HepG2 (cell line): ENCODE measurements at regions not wholly inside any gene's neighbourhood (a gene's known extent, or its start where the extent isn't known, plus 50 kb on each side); places are given as distances from the start of the nearest gene placed in this dataset.

ENCODE experiments used
- ATAC-seq: fragments of 200-7000 bp; cut with Tn5 transposase; 3 replicates; pipeline ENCODE4 v1.9.1; 2020; ENCODE audit warnings: mild to moderate bottlenecking, moderate library complexity
- BruUV-seq: library from RNA; stranded (reverse); fragments of 400-500 nt; replicated peaks from 2 replicates; lab custom pipeline; 2021; lab: Mats Ljungman, UMichigan
- CTCF ChIA-PET: fragments of 300-600 bp; formaldehyde crosslinking; extraction: SDS; loops from one replicate; lab custom pipeline; 2021; ENCODE audit warnings: low total read pairs, inconsistent platforms, low intra/inter-chr PET ratio; lab: Yijun Ruan, JAX
- POLR2A ChIA-PET: fragments of 350-600 bp; sonication (Branson Sonifier 250); formaldehyde crosslinking; loops from one replicate; lab custom pipeline; 2020; ENCODE audit warnings: antibody characterized with exemption, inconsistent platforms; lab: Yijun Ruan, JAX
- DNase-seq: peaks from one replicate; pipeline ENCODE4 v3.0.0-alpha.2; 2015; ENCODE audit warnings: low spot score
- FAIRE-seq: peaks from 3 replicates; lab custom pipeline; 2011; peaks lifted over from hg19 to GRCh38; lab: Jason Lieb, UNC
- H2AFZ ChIP-seq: one replicate; pipeline ENCODE4 v1.6.1; 2011; ENCODE audit warnings: low read length, inconsistent platforms
- H3K27ac ChIP-seq: fragments of 300-600 bp; 3 replicates; pipeline ENCODE4 v1.8.0; 2011; ENCODE audit warnings: mixed run types, mild to moderate bottlenecking, mixed read lengths, low read length, inconsistent platforms; ENCODE audit not compliant: insufficient read depth; ENCODE audit errors: extremely low read length
- H3K27me3 ChIP-seq, 2 experiments: fragments of 200-600 bp in 1 of 2; 2 replicates in 1 of 2; 3 replicates in 1 of 2; pipeline versions ENCODE4 v1.6.0 to v1.8.0; 2011; ENCODE audit warnings: low read length in 2 of 2, mild to moderate bottlenecking in 2 of 2, moderate library complexity in 2 of 2, inconsistent platforms in 1 of 2; ENCODE audit not compliant: insufficient read depth in 2 of 2, control insufficient read depth in 1 of 2
- H3K36me3 ChIP-seq, 2 experiments: fragments of 200-600 bp in 1 of 2; replicated peaks in 1 of 2; 2 replicates in 1 of 2; 3 replicates in 1 of 2; pipeline versions ENCODE4 v1.5.1 to v1.8.0; 2011; ENCODE audit warnings: low read length in 2 of 2, inconsistent platforms in 1 of 2; ENCODE audit not compliant: insufficient read depth in 2 of 2, control insufficient read depth in 1 of 2
- H3K4me1 ChIP-seq: 2 replicates; pipeline ENCODE4 v1.5.1; 2012; ENCODE audit warnings: low read length, inconsistent platforms; ENCODE audit not compliant: insufficient read depth
- H3K4me2 ChIP-seq: 2 replicates; pipeline ENCODE4 v1.6.0; 2011; ENCODE audit warnings: low read depth, low read length, inconsistent platforms
- H3K4me3 ChIP-seq, 3 experiments: fragments of 200-600 bp in 1 of 3; sonication (generic), shearing (Covaris generic) in 1 of 3; replicated peaks in 1 of 3; 2 replicates each; pipeline ENCODE4 v1.5.1; 2011 to 2016; ENCODE audit warnings: low read length in 3 of 3, inconsistent platforms in 2 of 3, low read depth in 2 of 3, mild to moderate bottlenecking in 2 of 3, control low read depth in 1 of 3, mixed read lengths in 1 of 3; ENCODE audit not compliant: insufficient read depth in 1 of 3
- H3K79me2 ChIP-seq: one replicate; pipeline ENCODE4 v1.6.1; 2011; ENCODE audit warnings: low read length, inconsistent platforms; ENCODE audit not compliant: insufficient read depth
- H3K9ac ChIP-seq: 2 replicates; pipeline ENCODE4 v1.6.0; 2011; ENCODE audit warnings: mild to moderate bottlenecking, low read depth, low read length, inconsistent platforms; ENCODE audit not compliant: insufficient read depth
- H3K9me3 ChIP-seq: 2 replicates; pipeline ENCODE4 v1.5.1; 2012; ENCODE audit warnings: mild to moderate bottlenecking, low read length
- H4K20me1 ChIP-seq: 2 replicates; pipeline ENCODE4 v1.6.0; 2011; ENCODE audit warnings: inconsistent platforms, mild to moderate bottlenecking, low read length, moderate library complexity; ENCODE audit not compliant: insufficient read depth
- MLLT10 ChIP-seq: sonication (generic); formaldehyde crosslinking; IDR thresholded peaks from 2 replicates; pipeline ENCODE4 v1.4.0; 2020; ENCODE audit warnings: missing genetic modification reagents
- NFE2 ChIP-seq: sonication (generic); formaldehyde crosslinking; IDR thresholded peaks from 2 replicates; pipeline ENCODE4 v1.4.0; 2020; ENCODE audit warnings: missing genetic modification reagents
- PAF1 ChIP-seq: IDR thresholded peaks from 2 replicates; pipeline ENCODE4 v1.6.1; 2016; ENCODE audit warnings: missing genetic modification reagents, missing compliant biosample characterization
- PPARG ChIP-seq: conservative IDR thresholded peaks from 2 replicates; pipeline ENCODE4 v1.6.1; 2016; ENCODE audit warnings: missing biosample characterization, missing genetic modification reagents
- XRCC5 ChIP-seq: fragments of 200-400 bp; formaldehyde crosslinking; optimal IDR thresholded peaks from 2 replicates; pipeline ENCODE3; 2017; ENCODE audit warnings: mild to moderate bottlenecking, low read length
- ZBTB20 ChIP-seq: sonication (generic); formaldehyde crosslinking; IDR thresholded peaks from 2 replicates; pipeline ENCODE4 v1.8.1; 2023; ENCODE audit warnings: missing genetic modification reagents, low read depth, mild to moderate bottlenecking, borderline replicate concordance
- ZNF10 ChIP-seq: sonication (generic); formaldehyde crosslinking; IDR thresholded peaks from 2 replicates; pipeline ENCODE4 v1.4.0; 2020; ENCODE audit warnings: mild to moderate bottlenecking, low read depth, missing genetic modification reagents, borderline replicate concordance
- ZNF552 ChIP-seq: sonication (generic); formaldehyde crosslinking; IDR thresholded peaks from 2 replicates; pipeline ENCODE4 v1.9.0; 2022; ENCODE audit warnings: missing genetic modification reagents, mild to moderate bottlenecking, borderline replicate concordance
- ZNF652 ChIP-seq: IDR thresholded peaks from 2 replicates; pipeline ENCODE4 v1.6.1; 2016; ENCODE audit warnings: low read depth, borderline replicate concordance
- ZNF737 ChIP-seq: sonication (generic); formaldehyde crosslinking; IDR thresholded peaks from 2 replicates; pipeline ENCODE4 v1.5.0; 2020; ENCODE audit warnings: missing genetic modification reagents, mild to moderate bottlenecking, borderline replicate concordance
- WGBS: methylation state at CpG from one replicate; pipeline ENCODE4 v1.1.6; 2017; ENCODE audit warnings: low lambda C conversion rate; 5-methylcytosine and 5-hydroxymethylcytosine counted together
- in situ Hi-C: cut with HindIII; loops from 2 replicates; pipeline ENCODE4 v1.10.0; 2017; ENCODE audit warnings: low pct_unique_long_range_greater_than_20kb; ENCODE audit not compliant: extremely low pct_ligation_motif_present
- intact Hi-C: fragments of 100-400 bp; cut with micrococcal nuclease; formaldehyde crosslinking; loops from one replicate; pipeline ENCODE4 v1.10.0; 2022; ENCODE audit not compliant: unreplicated experiment
- TF ChIP-seq, protein P1 (sequence below): sonication (generic); formaldehyde crosslinking; IDR thresholded peaks from 2 replicates; pipeline ENCODE4 v1.5.1; 2020; ENCODE audit warnings: missing genetic modification reagents, mild to moderate bottlenecking, borderline replicate concordance
- TF ChIP-seq, protein P2 (sequence below): IDR thresholded peaks from 2 replicates; pipeline ENCODE4 v1.6.1; 2016; ENCODE audit warnings: missing genetic modification reagents, missing compliant biosample characterization

DNA sequence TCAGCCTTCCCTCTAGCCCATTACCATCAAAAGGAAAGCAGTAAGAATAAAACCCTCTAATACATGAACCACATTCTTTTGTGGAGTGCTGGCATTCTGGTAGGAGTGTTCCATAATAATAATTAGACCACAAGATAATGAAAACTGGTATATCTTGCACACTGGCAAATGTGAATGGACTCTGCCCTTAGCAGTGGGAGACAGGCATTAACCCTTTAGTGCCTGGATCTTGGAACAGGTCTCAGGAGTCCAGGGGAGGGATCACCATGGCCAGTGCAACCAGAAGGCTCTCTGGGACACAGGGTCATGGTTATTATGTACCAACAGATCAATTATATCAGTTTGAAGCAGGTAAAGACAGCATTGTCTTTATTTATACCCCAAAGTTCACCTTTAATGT lies 387.5 kb upstream of the TMPO start:
- POLR2A ChIA-PET = no interaction called here

DNA sequence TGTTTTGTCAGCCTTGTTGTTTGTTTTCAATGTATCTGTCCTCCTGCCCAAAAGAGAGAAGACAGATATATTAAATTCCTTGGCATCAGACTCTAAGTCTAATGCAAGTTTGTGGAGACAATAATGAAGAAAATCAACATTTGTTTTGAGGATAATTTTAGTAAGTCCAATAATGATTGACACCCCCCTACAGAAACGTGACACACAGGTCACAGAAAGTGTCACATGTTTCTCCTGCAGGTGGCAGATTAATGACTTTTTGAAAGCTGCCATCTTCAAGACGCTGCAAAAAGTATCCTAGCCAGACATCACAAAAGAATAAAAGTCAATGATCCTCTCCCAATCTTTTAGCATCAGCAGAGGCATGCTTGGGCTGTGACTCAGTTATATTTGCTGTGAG lies 378.8 kb upstream of the TMPO start:
- 0% methylated on average over 2 of the region's 2 CpGs for WGBS
- Histone ChIP-seq H4K20me1 (no peaks in the 10 kb centered on the region), H3K27me3 (no peaks in the 10 kb centered on the region), H2AFZ (no peak overlapping the region), H3K4me1 (no peaks in the 10 kb centered on the region), H3K4me3 (no peak overlapping the region), H3K4me2 (no peak overlapping the region), H3K79me2 (no peaks in the 10 kb centered on the region), H3K9me3 (no peaks in the 10 kb centered on the region), H3K27ac (no peak overlapping the region), H3K36me3 (no peaks in the 10 kb centered on the region), H3K9ac (no peak overlapping the region)
- ChIA-PET POLR2A (no interaction called here), CTCF (no interaction called here)
- no peak for DNase-seq
- intact Hi-C loops (no loop called here), in situ Hi-C loops (no loop called here)
- FAIRE-seq = no peak
- TF ChIP-seq ZNF10 (CRISPR knock-in tag) (no peak), XRCC5 (no peak), MLLT10 (CRISPR knock-in tag) (no peak), ZNF552 (CRISPR knock-in tag) (no peak), ZBTB20 (CRISPR knock-in tag) (no peak), PPARG (CRISPR knock-in tag) (no peak), ZNF737 (CRISPR knock-in tag) (no peak), NFE2 (CRISPR knock-in tag) (no peak)
- TF ChIP-seq, protein P1, sequence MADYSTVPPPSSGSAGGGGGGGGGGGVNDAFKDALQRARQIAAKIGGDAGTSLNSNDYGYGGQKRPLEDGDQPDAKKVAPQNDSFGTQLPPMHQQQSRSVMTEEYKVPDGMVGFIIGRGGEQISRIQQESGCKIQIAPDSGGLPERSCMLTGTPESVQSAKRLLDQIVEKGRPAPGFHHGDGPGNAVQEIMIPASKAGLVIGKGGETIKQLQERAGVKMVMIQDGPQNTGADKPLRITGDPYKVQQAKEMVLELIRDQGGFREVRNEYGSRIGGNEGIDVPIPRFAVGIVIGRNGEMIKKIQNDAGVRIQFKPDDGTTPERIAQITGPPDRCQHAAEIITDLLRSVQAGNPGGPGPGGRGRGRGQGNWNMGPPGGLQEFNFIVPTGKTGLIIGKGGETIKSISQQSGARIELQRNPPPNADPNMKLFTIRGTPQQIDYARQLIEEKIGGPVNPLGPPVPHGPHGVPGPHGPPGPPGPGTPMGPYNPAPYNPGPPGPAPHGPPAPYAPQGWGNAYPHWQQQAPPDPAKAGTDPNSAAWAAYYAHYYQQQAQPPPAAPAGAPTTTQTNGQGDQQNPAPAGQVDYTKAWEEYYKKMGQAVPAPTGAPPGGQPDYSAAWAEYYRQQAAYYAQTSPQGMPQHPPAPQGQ (CRISPR knock-in tag) = no peak
- no peak for ATAC-seq
- BruUV-seq = no TSS peak

More for the DNA sequence above, 387.5 kb upstream of the TMPO start:
- H3K9ac ChIP-seq = no peak overlapping the region
- no peak overlapping the region for H2AFZ ChIP-seq
- no peaks in the 10 kb centered on the region for H3K9me3 ChIP-seq
- peaks cover 20% of the 10 kb centered on the region for H3K4me1 ChIP-seq
- H3K27me3 ChIP-seq = no peaks in the 10 kb centered on the region
- no peak for FAIRE-seq
- no peak for ATAC-seq
- no TSS peak for BruUV-seq
- intact Hi-C loops = no loop called here
- H3K4me2 ChIP-seq = no peak overlapping the region
- H3K4me3 ChIP-seq = no peak overlapping the region
- H3K27ac ChIP-seq = no peak overlapping the region
- DNase-seq = no peak
- in situ Hi-C loops = no loop called here
- H3K79me2 ChIP-seq = no peaks in the 10 kb centered on the region
- H3K36me3 ChIP-seq = no peaks in the 10 kb centered on the region
- CTCF ChIA-PET = no interaction called here
- TF ChIP-seq, protein P2, sequence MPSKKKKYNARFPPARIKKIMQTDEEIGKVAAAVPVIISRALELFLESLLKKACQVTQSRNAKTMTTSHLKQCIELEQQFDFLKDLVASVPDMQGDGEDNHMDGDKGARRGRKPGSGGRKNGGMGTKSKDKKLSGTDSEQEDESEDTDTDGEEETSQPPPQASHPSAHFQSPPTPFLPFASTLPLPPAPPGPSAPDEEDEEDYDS (CRISPR knock-in tag) = no peak
- TF ChIP-seq PAF1 = no peak
- peak; percentile 89 for TF ChIP-seq ZNF652 (CRISPR knock-in tag)
- no peaks in the 10 kb centered on the region for H4K20me1 ChIP-seq
